ENCODE measurements at regions not wholly inside any gene's neighbourhood (a gene's known extent, or its start where the extent isn't known, plus 50 kb on each side); places are given as distances from the start of the nearest gene placed in this dataset.

DNA sequence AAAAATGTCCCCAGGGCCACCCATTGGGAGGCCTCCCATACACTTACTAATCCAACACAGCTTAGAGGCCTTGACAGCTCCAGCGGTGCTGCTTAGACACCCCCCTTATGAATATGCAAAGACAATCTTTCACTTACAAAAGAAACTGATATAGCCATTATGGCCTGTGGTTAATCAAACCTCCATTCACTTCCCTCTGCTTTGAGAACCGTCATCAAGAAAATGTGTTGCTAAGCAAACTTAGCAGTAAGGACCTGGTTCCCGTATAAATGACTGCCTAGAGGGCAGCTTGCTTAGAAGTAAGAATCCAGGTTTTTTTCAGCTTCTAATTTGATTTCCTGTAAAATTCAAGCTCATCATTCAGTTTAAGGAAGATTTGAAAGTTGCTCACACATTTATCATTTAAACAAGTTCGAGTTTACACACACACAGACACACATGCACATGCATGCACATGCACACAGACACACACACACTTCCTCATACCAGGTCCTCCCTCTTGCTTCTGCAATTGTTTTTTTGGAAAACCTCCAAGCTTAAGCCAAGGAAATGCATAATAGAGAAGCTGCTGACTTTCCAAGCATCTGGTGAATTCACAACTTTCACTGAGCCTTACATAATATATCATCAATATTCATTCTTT, 137.7 kb upstream of the BLID start:
- ChIA-PET POLR2A (no interaction called here), CTCF (no interaction called here)
- Mint-ChIP-seq H3K9me3 (no peaks in the 10 kb centered on the region), H3K4me3 (no peak overlapping the region), H3K27me3 (peaks cover 2% of the 10 kb centered on the region), H3K36me3 (ENCODE audit: low read depth) (no peaks in the 10 kb centered on the region), H3K4me1 (ENCODE audit: low read depth) (no peaks in the 10 kb centered on the region), H3K27ac (no peak overlapping the region)
- ATAC-seq (no peak), DNase-seq (no peak)
- intact Hi-C loops (cut with micrococcal nuclease), result no loop called here
- TF ChIP-seq, protein P1, sequence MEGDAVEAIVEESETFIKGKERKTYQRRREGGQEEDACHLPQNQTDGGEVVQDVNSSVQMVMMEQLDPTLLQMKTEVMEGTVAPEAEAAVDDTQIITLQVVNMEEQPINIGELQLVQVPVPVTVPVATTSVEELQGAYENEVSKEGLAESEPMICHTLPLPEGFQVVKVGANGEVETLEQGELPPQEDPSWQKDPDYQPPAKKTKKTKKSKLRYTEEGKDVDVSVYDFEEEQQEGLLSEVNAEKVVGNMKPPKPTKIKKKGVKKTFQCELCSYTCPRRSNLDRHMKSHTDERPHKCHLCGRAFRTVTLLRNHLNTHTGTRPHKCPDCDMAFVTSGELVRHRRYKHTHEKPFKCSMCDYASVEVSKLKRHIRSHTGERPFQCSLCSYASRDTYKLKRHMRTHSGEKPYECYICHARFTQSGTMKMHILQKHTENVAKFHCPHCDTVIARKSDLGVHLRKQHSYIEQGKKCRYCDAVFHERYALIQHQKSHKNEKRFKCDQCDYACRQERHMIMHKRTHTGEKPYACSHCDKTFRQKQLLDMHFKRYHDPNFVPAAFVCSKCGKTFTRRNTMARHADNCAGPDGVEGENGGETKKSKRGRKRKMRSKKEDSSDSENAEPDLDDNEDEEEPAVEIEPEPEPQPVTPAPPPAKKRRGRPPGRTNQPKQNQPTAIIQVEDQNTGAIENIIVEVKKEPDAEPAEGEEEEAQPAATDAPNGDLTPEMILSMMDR (IDR thresholded peaks at IDR 0.05), result no peak

DNA sequence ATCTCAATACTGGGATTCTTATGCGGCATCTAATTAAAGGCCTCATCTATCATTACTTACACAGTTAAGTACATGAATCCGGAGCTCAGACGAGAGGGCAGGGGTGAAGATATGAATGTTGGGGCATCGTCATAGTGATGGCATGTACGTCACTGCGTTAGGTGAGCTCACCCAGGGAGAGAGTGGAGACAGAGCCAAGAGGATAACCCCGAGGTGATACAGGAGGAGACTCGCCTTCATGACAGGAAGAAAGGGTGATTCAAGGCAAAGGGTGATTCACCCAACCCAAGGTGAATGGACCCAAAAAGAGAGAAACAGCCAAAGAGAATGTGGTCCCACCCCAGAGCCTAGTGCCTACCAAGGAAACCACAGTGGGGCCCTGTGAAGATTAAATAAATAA, 132.9 kb upstream of the BLID start:
- H3K36me3 Mint-ChIP-seq (ENCODE audit: low read depth), result no peaks in the 10 kb centered on the region
- TF ChIP-seq, protein P1 (IDR thresholded peaks at IDR 0.05), result no peak

DNA sequence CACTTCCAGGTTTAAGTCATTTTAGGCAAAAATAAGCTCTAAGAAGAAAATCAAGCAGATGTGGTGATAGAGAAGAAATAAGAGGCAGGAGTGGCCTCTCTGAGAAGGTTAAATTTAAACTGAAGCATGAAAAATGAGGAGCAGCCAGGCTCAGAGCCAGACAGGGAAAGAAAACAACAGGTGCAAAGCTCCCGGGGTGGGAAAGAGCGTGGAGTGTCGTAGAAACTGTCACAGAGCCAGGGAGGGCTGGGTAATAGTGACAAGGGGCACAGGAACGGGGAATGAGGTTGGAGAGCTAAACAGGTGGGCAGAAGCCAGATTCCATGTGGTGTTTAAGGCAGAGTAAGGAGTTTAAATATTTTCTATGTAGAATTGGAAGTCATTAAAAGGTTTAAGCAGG, 132.1 kb upstream of the BLID start:
- intact Hi-C loops (cut with micrococcal nuclease), result no loop called here
- TF ChIP-seq, protein P1 (IDR thresholded peaks at IDR 0.05), result no peak
- H3K9me3 Mint-ChIP-seq, result no peaks in the 10 kb centered on the region
- H3K36me3 Mint-ChIP-seq (ENCODE audit: low read depth), result no peaks in the 10 kb centered on the region
- no peak overlapping the region for H3K4me3 Mint-ChIP-seq
- peaks cover 1% of the 10 kb centered on the region for H3K27me3 Mint-ChIP-seq
- H3K4me1 Mint-ChIP-seq (ENCODE audit: low read depth), result no peaks in the 10 kb centered on the region
- POLR2A ChIA-PET, result no interaction called here
- CTCF ChIA-PET, result no interaction called here
- no peak overlapping the region for H3K27ac Mint-ChIP-seq
- no peak for DNase-seq
- ATAC-seq, result no peak

More for the DNA sequence above, 132.9 kb upstream of the BLID start:
- Mint-ChIP-seq H3K9me3 (no peaks in the 10 kb centered on the region), H3K4me3 (no peak overlapping the region), H3K27me3 (peaks cover 1% of the 10 kb centered on the region), H3K4me1 (ENCODE audit: low read depth) (no peaks in the 10 kb centered on the region), H3K27ac (no peak overlapping the region)
- ChIA-PET POLR2A (no interaction called here), CTCF (no interaction called here)
- DNase-seq (no peak), ATAC-seq (no peak)
- intact Hi-C loops (cut with micrococcal nuclease), result no loop called here

DNA sequence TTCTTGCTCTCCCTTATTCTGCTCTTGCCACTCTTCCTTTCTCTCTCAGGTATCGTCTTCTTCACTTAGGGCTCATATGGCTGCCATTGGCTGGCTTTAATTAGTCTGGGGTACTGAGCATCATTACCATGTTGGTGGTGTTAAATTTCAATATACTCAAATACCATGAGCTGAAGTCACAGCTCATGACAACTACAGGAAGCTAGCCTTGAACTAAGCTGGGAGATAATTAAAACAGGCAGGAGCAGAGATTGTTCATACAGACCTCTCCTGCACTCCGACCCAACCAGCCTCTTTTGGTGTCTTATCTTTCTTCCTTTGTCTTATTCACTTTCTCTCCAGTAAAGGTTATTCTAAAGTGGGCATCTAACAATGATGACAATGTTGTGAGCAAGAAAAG, 130.9 kb upstream of the BLID start:
- no peak for DNase-seq
- Mint-ChIP-seq H3K4me3 (no peak overlapping the region), H3K9me3 (no peaks in the 10 kb centered on the region), H3K27me3 (peaks cover 1% of the 10 kb centered on the region), H3K27ac (no peak overlapping the region), H3K36me3 (ENCODE audit: low read depth) (no peaks in the 10 kb centered on the region), H3K4me1 (ENCODE audit: low read depth) (no peaks in the 10 kb centered on the region)
- POLR2A ChIA-PET, result no interaction called here
- TF ChIP-seq, protein P1 (IDR thresholded peaks at IDR 0.05), result no peak
- ATAC-seq, result no peak
- CTCF ChIA-PET, result no interaction called here
- intact Hi-C loops (cut with micrococcal nuclease), result no loop called here

DNA sequence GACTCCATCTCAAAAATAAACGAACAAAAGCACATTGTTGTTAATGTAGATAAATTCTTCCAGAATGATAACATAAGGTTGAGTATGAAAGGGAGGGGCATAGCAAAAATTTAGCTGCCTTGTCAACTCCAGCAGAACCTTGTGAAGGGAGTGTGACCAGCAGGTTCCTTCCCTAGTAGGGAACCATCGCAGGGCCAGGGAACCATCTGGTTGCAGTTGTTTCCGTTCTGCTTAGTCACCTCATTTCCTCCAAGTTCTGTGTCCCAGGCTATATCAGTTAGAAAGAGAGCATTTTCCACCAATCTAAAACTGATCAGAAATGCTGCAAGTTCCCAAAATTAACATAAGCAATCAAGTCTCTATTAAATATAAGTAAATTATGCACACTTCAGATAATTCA, 126.7 kb upstream of the BLID start:
- no peaks in the 10 kb centered on the region for H3K36me3 Mint-ChIP-seq (ENCODE audit: low read depth)
- DNase-seq (no peak), ATAC-seq (no peak)
- ChIA-PET POLR2A (no interaction called here), CTCF (no interaction called here)
- no peaks in the 10 kb centered on the region for H3K9me3 Mint-ChIP-seq
- peaks cover 3% of the 10 kb centered on the region for H3K27me3 Mint-ChIP-seq
- no peak overlapping the region for H3K27ac Mint-ChIP-seq
- intact Hi-C loops (cut with micrococcal nuclease), result no loop called here
- TF ChIP-seq, protein P1 (IDR thresholded peaks at IDR 0.05), result no peak
- no peaks in the 10 kb centered on the region for H3K4me1 Mint-ChIP-seq (ENCODE audit: low read depth)
- H3K4me3 Mint-ChIP-seq, result no peak overlapping the region

Measured in activated CD8-positive, alpha-beta T cell treated with anti-CD3 and anti-CD28 coated beads for 36 hours (primary cell).